Stimulated activated CD8-positive, alpha-beta memory T cell treated with anti-CD3 and anti-CD28 coated beads, Interleukin-2, amount 100 ng/mL, for 1 hour (primary cell): ENCODE measurements at regions not wholly inside any gene's neighbourhood (a gene's known extent, or its start where the extent isn't known, plus 50 kb on each side); places are given as distances from the start of the nearest gene placed in this dataset.
"Not testable (repeated sequence)": the region's sequence is repeated elsewhere in the genome, so short reads cannot be mapped to it uniquely, and the experiment has no call there.

Source experiments
- DNase-seq, 2 donors: peaks; one replicate each; pipeline ENCODE4 v3.0.0-alpha.2; 2020; ENCODE audit warnings: low read depth in 2 of 2

GRCh38 chr20:40634891-40635290, 54.1 kb downstream of the MAFB start:
- no peak for DNase-seq

GRCh38 chr20:40633123-40633850, 55.7 kb downstream of the MAFB start:
- no peak for DNase-seq

DNA sequence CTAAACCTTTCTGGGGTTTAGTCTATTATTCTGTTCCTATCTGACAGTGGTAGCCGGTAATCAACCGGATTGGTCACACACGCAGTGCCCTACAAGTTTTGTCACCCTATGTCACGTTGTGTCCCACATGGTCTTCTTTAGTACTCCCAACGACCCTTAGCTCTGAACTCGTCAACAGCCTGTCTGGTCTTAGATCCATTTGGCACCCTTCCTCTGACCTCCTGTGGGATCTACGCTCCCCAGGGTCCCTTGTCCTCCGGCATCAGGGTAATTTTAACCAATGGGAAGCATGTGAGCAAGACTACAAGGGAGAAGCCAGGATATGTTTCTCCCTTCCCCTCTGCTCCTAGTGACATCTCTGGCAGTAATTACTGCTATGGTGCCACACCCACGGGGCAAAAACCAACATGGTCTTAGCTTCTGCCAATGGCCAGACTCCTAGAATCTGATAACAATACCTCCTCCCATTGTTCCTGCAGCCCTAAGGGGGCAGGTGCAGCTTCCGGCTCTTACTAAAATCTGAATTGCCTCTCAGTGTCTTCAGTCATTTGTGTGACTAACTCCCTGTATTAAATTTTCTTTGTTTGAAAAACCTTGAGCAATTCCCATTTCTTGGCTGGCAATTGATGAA, 56.6 kb downstream of the MAFB start:
- no peak for DNase-seq

- no peak for DNase-seq
Observed at GRCh38 chr20:40631119-40631631, 57.9 kb downstream of the MAFB start.

DNA sequence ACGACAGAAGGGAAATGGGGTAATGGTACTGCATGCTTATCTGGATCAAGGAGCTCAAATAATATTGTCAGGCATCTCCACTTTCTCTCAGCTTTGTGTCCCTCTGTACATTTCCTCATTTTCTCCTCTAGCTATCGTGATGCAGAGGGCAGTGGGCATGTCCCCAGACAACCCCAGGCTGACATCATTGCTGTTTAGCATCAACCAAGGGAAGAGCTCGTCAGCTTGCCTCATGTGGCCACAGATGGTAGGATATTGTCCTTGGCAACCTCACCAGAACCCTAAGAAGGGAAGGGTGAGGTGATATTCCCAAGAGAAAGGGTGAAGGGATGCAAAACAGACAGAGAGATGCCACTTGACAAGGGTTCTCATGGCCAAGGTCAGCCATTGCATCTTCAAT, 58.3 kb downstream of the MAFB start:
- DNase-seq, result no peak

DNA sequence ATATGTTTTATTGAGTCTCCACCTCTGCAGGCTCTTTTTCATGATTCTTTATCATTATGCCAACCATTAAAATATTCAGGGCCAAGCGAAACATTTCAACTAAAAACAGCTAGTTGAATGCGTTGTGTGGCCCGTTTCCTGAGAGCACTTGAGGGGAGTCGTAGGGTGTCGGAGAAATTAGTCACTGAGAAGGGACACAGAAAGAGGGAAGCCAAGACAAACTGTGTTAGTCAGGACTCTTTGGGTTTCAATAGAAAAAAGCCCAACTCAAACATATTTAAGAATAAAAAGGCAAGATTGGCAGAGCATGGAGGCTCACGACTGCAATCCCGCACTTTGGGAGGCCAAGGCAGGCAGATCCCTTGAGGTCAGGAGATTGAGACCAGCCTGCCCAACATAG, 58.9 kb downstream of the MAFB start:
- no peak for DNase-seq

DNA sequence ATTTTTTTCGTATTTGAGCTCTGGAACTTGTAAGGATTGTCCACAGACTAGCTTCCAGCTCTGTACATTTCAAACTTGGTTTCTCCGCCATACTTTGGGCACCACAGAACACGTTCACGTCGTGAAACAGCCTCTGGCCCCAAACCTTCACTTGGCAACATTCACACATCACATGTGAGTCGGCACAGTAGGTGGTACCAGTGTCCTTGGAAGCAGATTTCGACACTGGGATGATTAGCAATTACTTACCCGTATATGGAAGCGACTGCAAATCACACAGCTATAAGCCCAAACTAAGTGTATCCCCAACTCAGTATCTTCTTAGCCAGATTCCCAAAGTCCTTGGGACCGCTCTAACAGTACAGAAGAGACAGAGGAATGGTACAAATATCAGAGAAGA, 60.2 kb downstream of the MAFB start:
- DNase-seq, result no peak

DNA sequence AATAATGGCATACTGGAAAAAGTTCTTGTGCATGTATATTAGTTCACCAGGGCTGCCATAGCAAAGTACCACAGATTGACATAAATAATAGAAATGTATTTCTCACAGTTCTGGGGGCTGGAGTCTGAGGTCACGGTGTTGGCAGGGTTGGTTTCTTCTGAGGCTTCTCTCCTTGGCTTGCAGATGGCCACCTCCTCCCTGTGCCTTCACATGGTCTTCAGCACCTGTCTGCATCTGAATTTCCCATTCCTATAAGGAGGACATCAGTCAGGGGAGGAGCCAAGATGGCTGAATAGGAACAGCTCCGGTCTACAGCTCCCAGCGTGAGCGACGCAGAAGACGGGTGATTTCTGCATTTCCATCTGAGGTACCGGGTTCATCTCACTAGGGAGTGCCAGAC, 70.0 kb downstream of the MAFB start:
- not testable (repeated sequence) for DNase-seq

GRCh38 chr20:40617594-40617993, 71.4 kb downstream of the MAFB start:
- no peak for DNase-seq

DNA sequence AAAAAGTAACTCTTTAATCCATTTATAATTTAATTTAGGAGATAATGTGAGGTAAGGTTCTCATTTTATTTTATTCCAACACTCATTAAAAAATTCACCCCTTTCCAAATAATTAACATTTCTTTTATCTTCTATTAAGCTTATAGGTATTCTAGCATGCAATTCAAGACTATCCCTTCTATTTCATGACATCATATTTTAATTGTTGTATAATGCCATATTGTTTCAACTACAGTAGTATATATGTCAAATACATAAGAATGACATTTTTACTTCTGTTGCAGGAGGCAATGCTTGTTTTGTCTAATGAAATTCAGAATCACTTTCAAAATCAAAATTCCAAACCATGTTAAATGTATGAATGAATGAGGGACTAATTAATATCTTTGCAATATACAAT, 76.2 kb downstream of the MAFB start:
- DNase-seq, result no peak

DNA sequence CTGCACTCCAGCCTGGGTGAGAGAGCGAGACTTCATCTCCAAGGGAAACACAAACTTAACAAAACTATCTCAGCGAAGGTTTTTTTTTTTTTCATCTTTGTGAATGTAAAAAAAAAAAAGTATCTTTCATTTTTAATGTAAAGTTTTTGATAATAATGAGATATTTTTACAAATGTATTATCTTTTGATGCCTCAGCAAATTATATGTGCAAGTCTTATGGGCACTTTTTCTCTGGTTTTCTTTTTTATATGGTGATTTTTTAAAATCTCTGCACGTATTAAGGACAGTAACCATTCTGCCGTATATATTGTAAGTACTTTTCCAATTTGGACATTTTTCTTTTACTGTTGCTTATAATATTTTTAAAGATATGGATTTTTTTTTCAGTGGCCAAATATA, 76.8 kb downstream of the MAFB start:
- DNase-seq, result no peak

- no peak for DNase-seq
Observed at GRCh38 chr20:40610730-40611129, 78.3 kb downstream of the MAFB start.

- DNase-seq, result no peak
Observed at GRCh38 chr20:40607927-40608326, 81.1 kb downstream of the MAFB start.

DNA sequence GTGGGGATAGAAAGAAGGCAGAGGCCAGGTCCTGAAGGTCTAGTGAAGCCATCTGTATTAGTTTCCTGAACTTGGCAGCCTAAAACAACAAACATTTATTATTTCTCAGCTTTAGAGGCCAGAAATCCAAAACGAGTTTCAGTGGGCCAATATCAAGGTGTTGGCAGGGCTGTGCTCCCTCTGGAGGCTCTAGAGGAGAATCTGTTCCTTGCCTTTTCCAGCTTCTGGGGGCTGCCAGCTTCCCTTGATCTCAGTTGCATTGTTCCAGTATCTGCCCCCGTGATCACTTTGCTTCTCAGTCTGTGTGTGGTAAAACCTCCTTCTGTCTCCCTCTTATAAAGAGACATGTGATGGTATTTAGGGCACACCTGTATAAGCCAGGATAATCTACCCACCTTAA, 82.4 kb downstream of the MAFB start:
- DNase-seq, result no peak

GRCh38 chr20:40606237-40606636, 82.8 kb downstream of the MAFB start:
- no peak for DNase-seq

DNA sequence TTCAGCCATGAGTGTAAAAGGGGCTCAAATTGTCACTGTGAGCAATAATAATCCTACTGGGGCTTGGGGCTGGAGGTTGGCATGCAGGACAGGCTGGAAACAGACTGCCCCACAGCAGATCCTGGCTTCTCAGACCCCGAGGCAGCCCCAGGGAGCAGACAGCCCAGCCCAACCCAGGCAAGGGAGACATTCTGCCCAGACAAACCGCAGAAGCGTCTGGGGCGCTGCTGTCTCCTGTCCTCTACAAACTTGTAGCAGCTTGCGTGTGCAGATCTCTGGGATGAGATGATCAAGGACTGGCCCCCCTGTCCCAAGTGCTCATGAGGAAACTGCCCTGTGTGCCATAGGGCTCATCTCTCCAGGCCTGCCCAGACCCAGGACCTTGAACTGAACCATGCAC, 84.6 kb downstream of the MAFB start:
- DNase-seq, result no peak

- DNase-seq, result no peak
Observed at GRCh38 chr20:40603057-40603651, 85.9 kb downstream of the MAFB start.

GRCh38 chr20:40602381-40602780, 86.7 kb downstream of the MAFB start:
- DNase-seq, result no peak

- DNase-seq, result no peak
Observed at GRCh38 chr20:40600441-40601219, 88.4 kb downstream of the MAFB start.

DNA sequence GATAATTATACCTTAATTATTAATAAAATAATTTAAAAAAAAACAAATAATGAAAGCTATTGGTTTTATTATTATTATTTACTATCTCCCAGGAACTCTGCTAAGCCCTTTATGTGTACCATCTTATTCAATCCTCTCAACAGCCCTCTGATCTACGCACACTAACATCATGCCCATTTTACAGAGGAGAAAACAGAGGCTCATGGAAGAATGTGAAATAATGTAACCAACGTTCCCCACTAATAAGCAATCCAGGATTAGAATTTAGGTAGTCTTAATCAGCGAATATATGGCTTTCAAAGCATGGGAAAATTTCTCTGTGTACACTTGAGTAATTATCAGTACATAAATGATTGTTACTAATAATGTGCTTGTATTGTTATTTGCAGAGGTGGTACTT, 89.0 kb downstream of the MAFB start:
- no peak for DNase-seq

DNA sequence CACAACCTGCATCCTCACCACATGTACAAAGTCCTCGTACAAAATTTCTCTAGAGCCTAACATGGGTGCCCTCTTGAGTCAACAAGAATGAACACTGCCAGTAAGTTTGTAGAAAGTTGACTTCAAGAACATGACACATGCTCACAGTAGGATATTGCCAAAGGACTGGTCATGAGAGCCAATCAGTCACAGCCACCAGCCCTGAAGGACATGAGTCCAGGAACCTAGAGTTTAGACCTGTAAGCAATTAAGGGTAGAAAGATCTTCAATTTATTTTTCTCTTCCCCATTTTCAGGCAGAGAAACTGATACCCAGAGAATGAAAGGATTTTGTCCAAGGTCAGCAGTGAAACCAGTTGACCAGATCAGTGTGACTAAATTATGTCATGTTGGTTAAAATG, 96.1 kb downstream of the MAFB start:
- DNase-seq, result no peak

GRCh38 chr20:40591536-40591935, 97.5 kb downstream of the MAFB start:
- DNase-seq, result no peak
